Loucy (cell line): ENCODE measurements at regions not wholly inside any gene's neighbourhood (a gene's known extent, or its start where the extent isn't known, plus 50 kb on each side); places are given as distances from the start of the nearest gene placed in this dataset.

Experiments used
- H2AFZ ChIP-seq: fragments of 200-600 bp; sonication (generic); 2 replicates; pipeline ENCODE4 v1.6.0; 2016; ENCODE audit warnings: antibody characterized with exemption, mild to moderate bottlenecking, low read length, moderate library complexity
- H3F3A ChIP-seq: fragments of 200-600 bp; 2 replicates; pipeline ENCODE4 v1.6.0; 2016; ENCODE audit warnings: antibody characterized with exemption, low read depth, mild to moderate bottlenecking
- H3K27me3 ChIP-seq: fragments of 200-600 bp; sonication (generic); 2 replicates; pipeline ENCODE4 v1.6.1; 2014; ENCODE audit warnings: low read length, mild to moderate bottlenecking; ENCODE audit not compliant: insufficient read depth, poor library complexity, severe bottlenecking
- H3K36me3 ChIP-seq: fragments of 200-600 bp; sonication (generic); 2 replicates; pipeline ENCODE4 v1.6.1; 2016; ENCODE audit warnings: low read length; ENCODE audit not compliant: insufficient read depth
- H3K4me1 ChIP-seq: fragments of 200-600 bp; sonication (generic); 2 replicates; pipeline ENCODE4 v1.5.1; 2014; ENCODE audit warnings: low read length, mild to moderate bottlenecking; ENCODE audit not compliant: insufficient read depth, poor library complexity, severe bottlenecking
- H3K4me2 ChIP-seq: fragments of 200-600 bp; sonication (generic); 2 replicates; pipeline ENCODE4 v1.6.0; 2014; ENCODE audit warnings: antibody characterized with exemption, low read length, low read depth, mild to moderate bottlenecking; ENCODE audit not compliant: poor library complexity, severe bottlenecking
- H3K4me3 ChIP-seq: fragments of 200-600 bp; sonication (generic); 2 replicates; pipeline ENCODE4 v1.5.1; 2014; ENCODE audit warnings: low read length, mild to moderate bottlenecking, mixed read lengths; ENCODE audit not compliant: poor library complexity, severe bottlenecking
- H3K79me2 ChIP-seq: fragments of 200-600 bp; sonication (generic); 2 replicates; pipeline ENCODE4 v1.6.1; 2014; ENCODE audit warnings: low read length; ENCODE audit not compliant: insufficient read depth
- H3K9ac ChIP-seq: fragments of 200-600 bp; sonication (generic); 2 replicates; pipeline ENCODE4 v1.6.0; 2014; ENCODE audit warnings: mild to moderate bottlenecking, low read depth, low read length, moderate library complexity; ENCODE audit not compliant: poor library complexity, severe bottlenecking
- H3K9me2 ChIP-seq: fragments of 200-600 bp; sonication (generic); replicated peaks from 2 replicates; pipeline ENCODE4 v1.6.1; 2016; ENCODE audit warnings: low read depth, low read length, mixed read lengths
- H3K9me3 ChIP-seq: fragments of 200-600 bp; sonication (generic); 2 replicates; pipeline ENCODE4 v1.6.1; 2014; ENCODE audit warnings: mild to moderate bottlenecking, antibody characterized with exemption, low read length, low read depth; ENCODE audit not compliant: insufficient read depth
- H4K20me1 ChIP-seq: fragments of 200-600 bp; sonication (generic); 2 replicates; pipeline ENCODE4 v1.6.0; 2014; ENCODE audit warnings: antibody characterized with exemption, low read length, mild to moderate bottlenecking; ENCODE audit not compliant: insufficient read depth, poor library complexity, severe bottlenecking
- CTCF ChIP-seq: fragments of 200-600 bp; sonication (generic); conservative IDR thresholded peaks from 2 replicates; pipeline ENCODE4 v1.5.1; 2014; ENCODE audit warnings: mild to moderate bottlenecking, antibody characterized with exemption, low read length
- EZH2phosphoT487 ChIP-seq: fragments of 200-600 bp; IDR thresholded peaks from 2 replicates; pipeline ENCODE4 v1.6.1; 2018; ENCODE audit warnings: antibody characterized with exemption, mild to moderate bottlenecking, moderate library complexity, borderline replicate concordance

- no peaks in the 10 kb centered on the region for H3K27me3 ChIP-seq
- no peak overlapping the region for H3K9ac ChIP-seq
- no peak for TF ChIP-seq CTCF
- no peak for TF ChIP-seq EZH2phosphoT487
- no peaks in the 10 kb centered on the region for H3K36me3 ChIP-seq
- no peaks in the 10 kb centered on the region for H3K4me1 ChIP-seq
- H3K79me2 ChIP-seq = no peaks in the 10 kb centered on the region
- H3K9me2 ChIP-seq = no peaks in the 10 kb centered on the region
- H3F3A ChIP-seq = no peaks in the 10 kb centered on the region
- H2AFZ ChIP-seq = no peak overlapping the region
- no peaks in the 10 kb centered on the region for H3K9me3 ChIP-seq
- no peak overlapping the region for H3K4me2 ChIP-seq
- H3K4me3 ChIP-seq = no peak overlapping the region
- H4K20me1 ChIP-seq = no peaks in the 10 kb centered on the region
Observed at GRCh38 chr6:27619436-27619835, 146.5 kb upstream of the ZNF184 start.

- Histone ChIP-seq H3K4me1 (no peaks in the 10 kb centered on the region), H3K27me3 (no peaks in the 10 kb centered on the region), H3K9me3 (no peaks in the 10 kb centered on the region), H3K9me2 (no peaks in the 10 kb centered on the region), H3K4me2 (no peak overlapping the region), H3K36me3 (no peaks in the 10 kb centered on the region), H3K79me2 (no peaks in the 10 kb centered on the region), H3F3A (no peaks in the 10 kb centered on the region), H3K9ac (no peak overlapping the region), H4K20me1 (no peaks in the 10 kb centered on the region), H3K4me3 (no peak overlapping the region), H2AFZ (no peak overlapping the region)
- TF ChIP-seq EZH2phosphoT487 (no peak), CTCF (no peak)
Observed at GRCh38 chr6:27617700-27618689, 145.1 kb upstream of the ZNF184 start.

GRCh38 chr6:27617046-27617687 is 144.3 kb upstream of the ZNF184 start:
- H3K36me3 ChIP-seq = no peaks in the 10 kb centered on the region
- H3K4me2 ChIP-seq = no peak overlapping the region
- no peaks in the 10 kb centered on the region for H3K27me3 ChIP-seq
- no peak overlapping the region for H3K4me3 ChIP-seq
- H3K9me3 ChIP-seq = no peaks in the 10 kb centered on the region
- no peaks in the 10 kb centered on the region for H3K79me2 ChIP-seq
- no peak for TF ChIP-seq EZH2phosphoT487
- no peak for TF ChIP-seq CTCF
- no peaks in the 10 kb centered on the region for H3K4me1 ChIP-seq
- no peak overlapping the region for H3K9ac ChIP-seq
- H4K20me1 ChIP-seq = no peaks in the 10 kb centered on the region
- H2AFZ ChIP-seq = no peak overlapping the region
- no peaks in the 10 kb centered on the region for H3F3A ChIP-seq
- H3K9me2 ChIP-seq = no peaks in the 10 kb centered on the region
